GM23248 (cell line): ENCODE measurements at regions not wholly inside any gene's neighbourhood (a gene's known extent, or its start where the extent isn't known, plus 50 kb on each side); places are given as distances from the start of the nearest gene placed in this dataset.

ENCODE experiments used
- EZH2 ChIP-seq: fragments of 200-600 bp; sonication (generic); IDR thresholded peaks from 2 replicates; pipeline ENCODE4 v1.6.1; 2018; ENCODE audit warnings: antibody characterized with exemption, mild to moderate bottlenecking; ENCODE audit not compliant: insufficient read depth, poor library complexity, severe bottlenecking
- EZH2phosphoT487 ChIP-seq: fragments of 200-600 bp; sonication (generic); IDR thresholded peaks from 2 replicates; pipeline ENCODE4 v1.6.1; 2018; ENCODE audit warnings: antibody characterized with exemption, moderate library complexity, mild to moderate bottlenecking, low read depth; ENCODE audit not compliant: insufficient read depth

- TF ChIP-seq EZH2 (no peak), EZH2phosphoT487 (no peak)
Observed at GRCh38 chr18:40925071-40925541, 1029.9 kb upstream of the PIK3C3 start.
